Heart left ventricle (tissue), 13 donors: ENCODE measurements at regions not wholly inside any gene's neighbourhood (a gene's known extent, or its start where the extent isn't known, plus 50 kb on each side); places are given as distances from the start of the nearest gene placed in this dataset.

Experiments
- CTCF ChIP-seq, 12 donors: fragments of 200-600 bp; sonication (generic) in 4 of 12; IDR thresholded peaks; one replicate each; pipeline versions ENCODE4 v1.5.0 to v1.8.0; 2018 to 2022; ENCODE audit warnings: antibody characterized with exemption in 12 of 12, mild to moderate bottlenecking in 5 of 12
- POLR2A ChIP-seq, 2 donors: fragments of 450-650 bp; IDR thresholded peaks; one replicate each; pipeline ENCODE4 v1.6.1; 2017; ENCODE audit warnings: antibody characterized with exemption in 2 of 2, mild to moderate bottlenecking in 2 of 2, moderate library complexity in 2 of 2
- donor health status: ischemic (EF 13 %, LVEDD 7.1; RV severe dilation, severe dysfunction).
- donor health status: DM: no; HTN: yes; CAD: no.
- donor health status: DM: no; HTN: no; CAD: no.
- donor health status: ischemic (EF 25% LVEDD 6.9; RV normal size, moderate dysfunction).
- donor health status: ischemic (EF 25% LVEDD 5.7; RV mildly dilated, moderate dysfunction).
- donor health status: ischemic (EF 35%, LVEDD 5.7; RV mildly dilated, moderate dysfunction).
- donor health status: nonischemic (EF 11% LVEDD 7.7; RV severe dilation, severe dysfunction).
- donor health status: DM: yes; HTN: yes; CAD: no.
- donor health status: PGD.
- donor health status: ischemic (EF 29% LVEDD 5.4; RV normal size, mild dysfunction).
- donor health status: nonischemic (EF 23%, LVEDD 6.1; RV moderate dilation, normal function).

GRCh38 chr15:26298659-26299170 lies 435.6 kb upstream of the ATP10A start:
- TF ChIP-seq CTCF (IDR thresholded peaks at IDR 0.05) (no peak), POLR2A (IDR thresholded peaks at IDR 0.05) (no peak)
